CD14-positive monocyte (primary cell): ENCODE measurements at regions not wholly inside any gene's neighbourhood (a gene's known extent, or its start where the extent isn't known, plus 50 kb on each side); places are given as distances from the start of the nearest gene placed in this dataset.

Experiments
- DNase-seq, 3 donors: peaks; one replicate each; pipeline ENCODE4 v3.0.0-alpha.2; 2011 to 2022
- H2AFZ ChIP-seq: 2 replicates; pipeline ENCODE4 v1.6.0; 2012; ENCODE audit warnings: mild to moderate bottlenecking, low read depth, low read length, inconsistent platforms; ENCODE audit not compliant: insufficient read depth, poor library complexity, severe bottlenecking
- H3K27ac ChIP-seq, 2 donors: 1 replicate in 1 of 2; 2 replicates in 1 of 2; pipeline ENCODE4 v1.5.1; 2012 to 2013; ENCODE audit warnings: low read length in 2 of 2, control low read depth in 1 of 2, inconsistent platforms in 1 of 2, low read depth in 1 of 2, mild to moderate bottlenecking in 1 of 2
- H3K27me3 ChIP-seq, 2 donors: one replicate each; pipeline versions ENCODE4 v1.6.0 to v1.6.1; 2011 to 2013; ENCODE audit warnings: low read length in 2 of 2; ENCODE audit not compliant: control insufficient read depth in 2 of 2, insufficient read depth in 2 of 2
- H3K36me3 ChIP-seq, 2 donors: replicated peaks in 1 of 2; 1 replicate in 1 of 2; 2 replicates in 1 of 2; pipeline versions ENCODE4 v1.5.1 to v1.6.1; 2012 to 2013; ENCODE audit warnings: low read length in 2 of 2, control low read depth in 1 of 2, inconsistent platforms in 1 of 2, mild to moderate bottlenecking in 1 of 2; ENCODE audit not compliant: insufficient read depth in 2 of 2, control insufficient read depth in 1 of 2
- H3K4me1 ChIP-seq, 2 donors: 1 replicate in 1 of 2; 2 replicates in 1 of 2; pipeline versions ENCODE4 v1.5.1 to v1.6.1; 2012 to 2013; ENCODE audit warnings: low read length in 2 of 2, control low read depth in 1 of 2, inconsistent platforms in 1 of 2, mild to moderate bottlenecking in 1 of 2, moderate library complexity in 1 of 2; ENCODE audit not compliant: insufficient read depth in 2 of 2, control insufficient read depth in 1 of 2
- H3K4me2 ChIP-seq: replicated peaks from 2 replicates; pipeline ENCODE3; 2012; ENCODE audit warnings: low read length, moderate library complexity, mild to moderate bottlenecking; ENCODE audit not compliant: poor library complexity, severe bottlenecking; ENCODE audit errors: extremely low read depth
- H3K4me3 ChIP-seq, 3 experiments: fragments of 200-600 bp in 1 of 3; sonication (generic) in 1 of 3; replicated peaks in 1 of 3; 1 replicate in 2 of 3; 2 replicates in 1 of 3; pipeline ENCODE4 v1.5.1; 2011 to 2013; ENCODE audit warnings: low read length in 3 of 3, mild to moderate bottlenecking in 3 of 3, control low read depth in 2 of 3, low read depth in 2 of 3, inconsistent platforms in 1 of 3, moderate library complexity in 1 of 3
- H3K79me2 ChIP-seq: 2 replicates; pipeline ENCODE4 v1.6.0; 2012; ENCODE audit warnings: mild to moderate bottlenecking, control low read depth, inconsistent platforms, low read length, moderate library complexity; ENCODE audit not compliant: insufficient read depth
- H3K9ac ChIP-seq: 2 replicates; pipeline ENCODE4 v1.6.0; 2017; ENCODE audit warnings: low read length, mild to moderate bottlenecking; ENCODE audit not compliant: insufficient read depth, poor library complexity, severe bottlenecking
- H3K9me3 ChIP-seq, 2 donors: replicated peaks in 1 of 2; 1 replicate in 1 of 2; 2 replicates in 1 of 2; pipeline versions ENCODE4 v1.5.1 to v1.6.1; 2012 to 2013; ENCODE audit warnings: low read length in 2 of 2, control low read depth in 1 of 2; ENCODE audit not compliant: control insufficient read depth in 1 of 2, insufficient read depth in 1 of 2
- H4K20me1 ChIP-seq: 2 replicates; pipeline ENCODE4 v1.6.0; 2012; ENCODE audit warnings: mild to moderate bottlenecking, low read length, control low read depth, moderate library complexity; ENCODE audit not compliant: insufficient read depth
- H3K27ac Mint-ChIP-seq, 7 donors: one replicate each; pipeline ENCODE4 v1.8.0; 2020; ENCODE audit warnings: mild to moderate bottlenecking in 7 of 7, mixed read lengths in 7 of 7, moderate library complexity in 6 of 7, inconsistent platforms in 2 of 7
- H3K27me3 Mint-ChIP-seq, 3 donors: one replicate each; pipeline ENCODE4 v1.8.0; 2021 to 2022; ENCODE audit warnings: low read depth in 3 of 3, mild to moderate bottlenecking in 3 of 3, mixed read lengths in 3 of 3, moderate library complexity in 3 of 3, inconsistent platforms in 1 of 3
- H3K36me3 Mint-ChIP-seq, 2 donors: one replicate each; pipeline ENCODE4 v1.8.0; 2020; ENCODE audit warnings: mixed read lengths in 2 of 2, inconsistent platforms in 1 of 2, mild to moderate bottlenecking in 1 of 2
- H3K4me1 Mint-ChIP-seq: one replicate; pipeline ENCODE4 v1.8.0; 2020; ENCODE audit warnings: mild to moderate bottlenecking, mixed read lengths
- H3K4me3 Mint-ChIP-seq, 2 donors: one replicate each; pipeline ENCODE4 v1.8.0; 2020; ENCODE audit warnings: mild to moderate bottlenecking in 2 of 2, mixed read lengths in 2 of 2, moderate library complexity in 1 of 2
- H3K9me3 Mint-ChIP-seq, 7 donors: one replicate each; pipeline ENCODE4 v1.8.0; 2020 to 2022; ENCODE audit warnings: mixed read lengths in 7 of 7, mild to moderate bottlenecking in 6 of 7, moderate library complexity in 6 of 7, inconsistent platforms in 2 of 7
- WGBS: methylation state at CpG from one replicate; pipeline ENCODE4 v1.1.5; 2013; ENCODE audit warnings: missing lambda C conversion rate; ENCODE audit not compliant: insufficient coverage; 5-methylcytosine and 5-hydroxymethylcytosine counted together
- intact Hi-C, 2 donors: fragments of 100-400 bp; cut with micrococcal nuclease; formaldehyde crosslinking; loops; one replicate each; pipeline versions ENCODE4 v1.15.0 to v1.15.1; 2023
- TF ChIP-seq, protein P1 (sequence below): fragments of 200-600 bp; IDR thresholded peaks from one replicate; pipeline ENCODE4 v1.8.0; 2022; ENCODE audit warnings: antibody characterized with exemption, mild to moderate bottlenecking

DNA sequence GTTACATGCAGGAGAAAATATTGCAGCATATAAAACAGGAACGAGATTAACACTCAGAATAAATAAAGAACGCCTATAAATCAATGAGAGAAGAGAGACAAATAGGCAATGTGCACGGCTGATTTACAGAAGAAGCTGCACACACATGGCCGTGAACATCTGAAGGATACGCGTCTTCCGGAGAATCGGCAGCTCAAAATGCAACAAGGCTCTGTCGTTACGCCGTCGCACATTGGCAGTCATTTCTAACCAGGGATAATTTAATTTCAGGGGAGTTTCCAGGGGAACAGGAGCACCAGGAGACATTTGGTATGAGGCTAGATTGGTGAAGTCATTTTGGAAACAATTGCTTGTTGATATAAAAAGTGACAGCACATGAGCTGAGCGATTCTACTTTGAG is 745.2 kb downstream of the BRD1 start:
- intact Hi-C loops = no loop called here

DNA sequence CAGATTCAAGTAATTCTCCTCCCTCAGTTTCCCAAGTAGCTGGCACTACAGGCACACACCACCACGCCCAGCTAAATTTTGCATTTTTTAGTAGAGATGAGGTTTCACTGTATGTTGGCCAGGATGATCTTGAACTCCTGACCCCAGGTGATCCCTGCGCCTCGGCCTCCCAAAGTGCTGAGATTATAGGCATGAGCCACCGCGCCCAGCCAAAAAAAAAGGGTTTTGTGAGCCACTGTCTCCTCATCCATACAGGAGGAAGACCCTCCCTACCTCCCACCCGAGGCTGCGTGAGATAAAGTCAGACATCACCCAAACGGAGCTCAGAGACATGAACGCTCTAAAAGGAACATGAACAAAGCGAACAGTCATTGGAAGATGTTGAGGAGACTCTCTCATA is 745.7 kb downstream of the BRD1 start:
- H3K4me3 Mint-ChIP-seq = no peak overlapping the region
- H3K36me3 ChIP-seq = no peaks in the 10 kb centered on the region
- H3K27me3 Mint-ChIP-seq = peaks cover 1 to 11% (median 2%) of the 10 kb centered on the region in 3 donors
- no peaks in the 10 kb centered on the region for H3K9me3 ChIP-seq
- H3K9me3 Mint-ChIP-seq = peaks cover 0 to 1% (median 0%) of the 10 kb centered on the region in 7 donors
- H3K4me3 ChIP-seq = no peak overlapping the region
- no peaks in the 10 kb centered on the region for H3K36me3 Mint-ChIP-seq
- no peak overlapping the region for H3K9ac ChIP-seq
- H3K27ac Mint-ChIP-seq = peak overlapping the region in 1 of 7 donors; percentile 63
- no peaks in the 10 kb centered on the region for H3K4me1 Mint-ChIP-seq
- H4K20me1 ChIP-seq = no peaks in the 10 kb centered on the region
- TF ChIP-seq, protein P1, sequence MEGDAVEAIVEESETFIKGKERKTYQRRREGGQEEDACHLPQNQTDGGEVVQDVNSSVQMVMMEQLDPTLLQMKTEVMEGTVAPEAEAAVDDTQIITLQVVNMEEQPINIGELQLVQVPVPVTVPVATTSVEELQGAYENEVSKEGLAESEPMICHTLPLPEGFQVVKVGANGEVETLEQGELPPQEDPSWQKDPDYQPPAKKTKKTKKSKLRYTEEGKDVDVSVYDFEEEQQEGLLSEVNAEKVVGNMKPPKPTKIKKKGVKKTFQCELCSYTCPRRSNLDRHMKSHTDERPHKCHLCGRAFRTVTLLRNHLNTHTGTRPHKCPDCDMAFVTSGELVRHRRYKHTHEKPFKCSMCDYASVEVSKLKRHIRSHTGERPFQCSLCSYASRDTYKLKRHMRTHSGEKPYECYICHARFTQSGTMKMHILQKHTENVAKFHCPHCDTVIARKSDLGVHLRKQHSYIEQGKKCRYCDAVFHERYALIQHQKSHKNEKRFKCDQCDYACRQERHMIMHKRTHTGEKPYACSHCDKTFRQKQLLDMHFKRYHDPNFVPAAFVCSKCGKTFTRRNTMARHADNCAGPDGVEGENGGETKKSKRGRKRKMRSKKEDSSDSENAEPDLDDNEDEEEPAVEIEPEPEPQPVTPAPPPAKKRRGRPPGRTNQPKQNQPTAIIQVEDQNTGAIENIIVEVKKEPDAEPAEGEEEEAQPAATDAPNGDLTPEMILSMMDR = no peak
- no peak overlapping the region for H3K4me2 ChIP-seq
- no peaks in the 10 kb centered on the region for H3K27me3 ChIP-seq
- intact Hi-C loops = no loop called here
- H2AFZ ChIP-seq = no peak overlapping the region
- H3K79me2 ChIP-seq = no peaks in the 10 kb centered on the region
- DNase-seq = no peak
- H3K27ac ChIP-seq = no peak overlapping the region
- no peaks in the 10 kb centered on the region for H3K4me1 ChIP-seq
- 100% methylated on average over 1 of the region's 10 CpGs for WGBS

More for the DNA sequence above, 745.2 kb downstream of the BRD1 start:
- WGBS = 89% methylated on average over 13 of the region's 13 CpGs
- Mint-ChIP-seq H3K9me3 (peaks cover 0 to 1% (median 0%) of the 10 kb centered on the region in 7 donors), H3K4me3 (no peak overlapping the region), H3K4me1 (no peaks in the 10 kb centered on the region), H3K27ac (no peak overlapping the region), H3K36me3 (no peaks in the 10 kb centered on the region), H3K27me3 (peaks cover 1 to 9% (median 4%) of the 10 kb centered on the region in 3 donors)
- no peak overlapping the region for H3K27ac ChIP-seq
- TF ChIP-seq, protein P1 = no peak
- H3K4me3 ChIP-seq = no peak overlapping the region
- no peak overlapping the region for H3K4me2 ChIP-seq
- no peaks in the 10 kb centered on the region for H3K4me1 ChIP-seq
- DNase-seq = no peak
- H3K9ac ChIP-seq = no peak overlapping the region
- no peaks in the 10 kb centered on the region for H4K20me1 ChIP-seq
- no peak overlapping the region for H2AFZ ChIP-seq
- no peaks in the 10 kb centered on the region for H3K27me3 ChIP-seq
- H3K79me2 ChIP-seq = no peaks in the 10 kb centered on the region
- H3K9me3 ChIP-seq = no peaks in the 10 kb centered on the region
- H3K36me3 ChIP-seq = no peaks in the 10 kb centered on the region
